Colon (tissue), 2 donors: ENCODE measurements at regions not wholly inside any gene's neighbourhood (a gene's known extent, or its start where the extent isn't known, plus 50 kb on each side); places are given as distances from the start of the nearest gene placed in this dataset.
"Not testable (repeated sequence)": the region's sequence is repeated elsewhere in the genome, so short reads cannot be mapped to it uniquely, and the experiment has no call there.

Experiments
- FAIRE-seq: peaks from 2 replicates; lab custom pipeline; 2012; peaks lifted over from hg19 to GRCh38; lab: Jason Lieb, UNC
- donor health status: control.
- donor health status: control.

DNA sequence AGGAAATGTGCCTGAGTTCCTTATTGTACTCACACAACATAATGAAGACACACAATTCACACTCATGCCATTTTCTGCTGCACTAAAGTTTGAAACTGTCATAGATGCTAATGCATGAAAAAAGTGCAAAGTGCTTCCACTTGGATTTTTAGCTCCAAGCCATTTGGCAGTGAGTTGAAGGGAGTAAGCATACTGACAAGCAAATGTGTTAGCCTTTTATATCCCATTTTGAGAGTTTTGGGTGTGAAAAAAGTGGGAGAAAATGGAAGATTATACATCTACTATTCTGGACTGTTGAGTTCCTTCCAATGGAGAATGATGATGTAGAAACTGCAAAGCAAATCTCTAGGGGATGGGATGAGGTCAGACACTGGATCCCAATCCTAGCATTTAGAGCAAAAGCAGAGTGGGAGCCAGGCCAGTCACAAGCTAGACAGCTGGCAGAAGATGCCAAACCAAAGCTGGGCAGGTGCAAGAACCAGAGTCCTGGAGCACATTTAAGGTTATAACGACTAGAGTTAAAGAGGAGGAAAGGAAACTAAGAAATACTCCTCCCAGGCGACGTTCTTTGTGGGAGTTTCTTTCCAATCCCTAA lies 216.8 kb downstream of the FBXO8 start:
- no peak for FAIRE-seq

DNA sequence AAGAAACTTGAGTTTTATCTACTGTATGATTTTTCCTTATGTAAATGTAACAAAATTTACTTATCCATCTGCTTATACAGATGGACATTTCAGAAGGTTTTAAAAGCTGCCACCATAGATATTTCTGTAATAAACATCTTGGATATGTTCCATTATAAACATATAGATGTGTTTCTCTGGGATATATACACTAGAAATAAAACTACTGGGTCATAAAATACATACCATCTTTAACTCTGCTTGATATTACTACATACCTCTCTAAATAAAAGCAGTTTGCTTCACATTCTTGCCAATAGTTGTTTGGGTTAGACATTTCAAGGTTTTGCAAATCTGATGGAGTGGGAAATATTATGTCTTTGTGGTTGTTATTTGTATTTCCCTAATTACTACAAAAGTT lies 220.6 kb downstream of the FBXO8 start:
- FAIRE-seq, result no peak

DNA sequence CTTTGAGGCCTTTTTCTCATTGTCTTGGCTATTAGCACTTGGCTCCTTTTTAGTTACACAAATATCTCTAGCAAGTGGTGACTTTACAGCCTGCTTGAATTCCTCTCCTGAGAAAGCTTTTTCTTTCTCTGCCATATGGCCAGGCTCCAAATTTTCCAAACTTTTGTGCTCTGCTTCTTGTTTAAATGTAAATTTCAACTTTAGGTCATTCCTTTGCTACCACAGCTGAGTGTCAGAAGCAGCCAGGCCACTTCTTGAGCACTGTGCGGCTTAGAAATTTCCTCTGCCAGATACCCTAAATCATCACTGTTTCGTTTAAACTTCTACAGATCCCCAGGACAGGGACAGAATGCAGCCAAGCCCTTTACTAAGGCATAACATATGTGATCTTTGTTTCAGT lies 222.4 kb downstream of the FBXO8 start:
- no peak for FAIRE-seq

DNA sequence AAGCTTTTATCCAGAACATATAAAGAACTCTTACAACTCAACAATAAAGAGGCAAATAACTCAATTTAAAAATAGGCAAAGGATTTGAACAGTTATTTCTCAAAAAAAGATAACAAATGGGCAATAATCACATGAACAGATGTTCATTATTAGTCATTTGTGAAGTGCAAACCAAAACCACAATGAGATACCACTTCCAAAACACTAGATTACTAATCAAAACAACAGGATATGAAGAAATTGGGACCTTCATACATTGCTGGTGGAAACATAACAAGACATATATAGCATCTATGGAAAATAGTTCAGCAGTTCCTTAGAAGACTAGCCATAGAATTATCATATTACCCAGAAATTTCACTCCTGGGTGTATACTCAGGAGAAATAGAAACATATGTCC lies 224.6 kb downstream of the FBXO8 start:
- no peak for FAIRE-seq

DNA sequence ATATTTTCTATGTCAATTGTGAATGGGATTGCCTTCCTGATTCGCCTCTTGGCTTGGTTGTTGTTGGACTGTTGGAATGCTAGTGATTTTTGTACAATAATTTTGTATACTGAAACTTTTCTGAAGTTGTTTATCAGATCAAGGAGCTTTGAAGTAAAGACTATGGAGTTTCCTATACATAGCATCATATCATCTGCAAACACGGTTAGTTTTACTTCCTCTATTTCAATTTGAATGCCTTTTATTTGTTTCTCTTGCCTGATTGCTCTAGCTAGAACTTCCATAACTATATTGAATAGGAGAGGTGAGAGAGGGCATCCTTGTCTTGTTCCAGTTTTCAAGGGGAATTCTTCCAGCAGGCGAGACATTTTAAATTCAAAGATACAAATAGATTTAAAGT lies 226.5 kb downstream of the FBXO8 start:
- no peak for FAIRE-seq

DNA sequence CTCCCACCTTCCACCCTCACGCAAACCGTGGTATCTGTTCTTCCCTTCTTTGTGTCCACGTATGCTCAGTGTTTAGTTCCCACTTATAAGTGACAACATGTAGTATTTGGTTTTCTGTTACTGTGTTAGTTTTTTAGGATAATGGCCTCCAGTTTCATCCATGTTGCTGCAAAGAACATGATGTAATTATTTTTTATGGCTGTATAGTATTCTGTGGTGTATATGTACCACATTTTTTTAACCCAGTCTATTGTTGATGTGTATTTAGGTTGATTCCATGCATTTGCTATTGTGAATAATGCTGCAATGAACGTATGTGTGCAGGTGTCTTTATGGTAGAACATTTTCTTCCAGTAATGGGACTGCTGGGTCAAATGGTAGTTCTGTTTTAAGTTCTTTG lies 228.1 kb downstream of the FBXO8 start:
- FAIRE-seq, result no peak

DNA sequence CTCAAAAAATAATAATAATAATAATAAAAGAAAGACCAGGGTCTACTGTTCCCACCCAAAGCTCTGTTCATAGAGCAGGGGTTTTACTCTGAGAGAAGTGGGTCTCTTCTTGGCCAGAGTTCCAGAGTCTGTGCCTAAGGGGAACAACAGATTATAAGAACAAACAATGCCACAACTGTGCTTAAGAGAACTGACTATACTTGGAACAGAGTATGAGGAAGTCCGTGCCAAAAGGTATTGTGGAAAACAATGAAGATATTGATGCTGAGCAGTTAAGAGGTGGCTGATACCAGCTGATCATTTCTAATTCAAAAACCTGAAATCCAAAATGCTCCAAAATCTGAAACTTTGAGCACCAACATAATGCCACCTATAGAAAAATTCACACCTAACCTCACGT lies 229.6 kb downstream of the FBXO8 start:
- no peak for FAIRE-seq

DNA sequence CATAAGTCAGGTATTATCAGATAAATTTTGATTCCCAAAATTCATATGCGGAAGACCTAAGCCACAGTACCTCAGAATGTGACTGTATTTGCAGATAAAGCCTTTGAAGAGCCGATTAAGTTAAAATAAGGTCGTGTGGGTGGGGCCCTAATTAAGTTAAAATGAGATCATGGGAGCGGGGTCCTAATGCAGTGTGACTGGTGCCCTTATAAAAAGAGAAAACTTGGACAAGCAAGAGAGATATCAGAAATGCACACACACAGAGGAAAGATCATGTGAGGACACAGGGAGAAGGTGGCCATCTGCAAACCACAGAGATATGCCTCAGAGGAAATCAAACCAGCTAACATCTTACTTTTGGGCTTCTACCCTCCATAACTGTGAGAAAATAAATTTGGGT lies 236.1 kb downstream of the FBXO8 start:
- FAIRE-seq, result no peak

DNA sequence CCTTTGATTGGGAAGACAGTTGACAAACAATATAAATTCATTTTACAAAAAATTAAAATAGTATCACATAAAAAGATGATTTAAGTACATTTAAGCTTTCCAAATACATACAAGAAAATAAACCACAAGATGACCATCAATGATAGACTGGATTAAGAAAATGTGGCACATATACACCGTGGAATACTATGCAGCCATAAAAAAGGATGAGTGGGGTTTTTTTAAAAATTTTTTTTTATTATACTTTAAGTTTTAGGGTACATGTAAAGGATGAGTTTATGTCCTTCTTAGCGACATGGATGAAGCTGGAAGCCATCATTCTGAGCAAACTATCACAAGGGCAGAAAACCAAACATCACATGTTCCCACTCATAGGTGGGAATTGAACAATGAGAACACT lies 237.6 kb downstream of the FBXO8 start:
- not testable (repeated sequence) for FAIRE-seq

DNA sequence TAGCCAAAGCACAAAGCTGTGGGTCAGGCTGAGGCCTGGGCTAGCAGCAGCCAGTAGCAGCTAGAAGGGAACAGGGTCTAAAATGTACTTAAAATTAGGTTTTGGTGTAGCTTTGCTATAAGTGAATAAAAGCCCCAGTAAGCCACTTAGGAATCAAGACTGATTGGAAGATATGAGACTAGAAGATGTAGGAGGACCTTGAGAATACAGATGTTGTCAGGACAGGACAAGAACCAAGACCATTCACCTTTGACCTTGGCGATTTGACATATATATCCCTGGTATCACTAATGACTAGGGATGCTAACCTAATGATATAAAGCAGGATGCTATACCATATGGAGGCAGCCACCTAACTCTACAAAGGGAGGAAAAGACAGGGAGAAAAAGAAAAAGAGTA lies 238.1 kb downstream of the FBXO8 start:
- FAIRE-seq, result no peak

DNA sequence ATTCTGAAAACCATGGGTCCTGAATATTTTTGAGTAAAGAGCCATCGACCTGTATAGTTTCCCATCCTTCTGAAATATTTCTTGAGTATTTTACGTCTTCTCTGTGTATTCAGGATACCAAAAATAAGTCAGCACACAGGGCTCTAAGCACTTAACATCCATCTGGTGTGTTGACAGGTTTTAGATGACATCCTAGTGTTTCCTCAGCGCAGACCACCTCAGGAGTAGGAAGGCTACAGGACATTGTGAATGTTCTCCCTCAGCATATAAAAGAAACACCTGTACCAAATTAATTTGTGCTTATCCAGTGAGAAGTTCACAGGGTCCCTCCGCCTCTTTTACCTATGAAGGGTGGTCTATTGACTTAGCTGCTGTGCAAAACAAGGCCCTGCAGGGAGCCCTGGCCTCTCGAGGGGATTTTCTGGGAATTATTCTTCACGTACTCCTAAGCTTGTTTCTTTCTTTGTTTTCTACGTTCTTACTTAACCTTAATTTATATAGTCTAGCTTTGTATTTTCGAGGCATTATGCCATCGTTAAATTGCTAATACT lies 241.8 kb downstream of the FBXO8 start:
- no peak for FAIRE-seq

DNA sequence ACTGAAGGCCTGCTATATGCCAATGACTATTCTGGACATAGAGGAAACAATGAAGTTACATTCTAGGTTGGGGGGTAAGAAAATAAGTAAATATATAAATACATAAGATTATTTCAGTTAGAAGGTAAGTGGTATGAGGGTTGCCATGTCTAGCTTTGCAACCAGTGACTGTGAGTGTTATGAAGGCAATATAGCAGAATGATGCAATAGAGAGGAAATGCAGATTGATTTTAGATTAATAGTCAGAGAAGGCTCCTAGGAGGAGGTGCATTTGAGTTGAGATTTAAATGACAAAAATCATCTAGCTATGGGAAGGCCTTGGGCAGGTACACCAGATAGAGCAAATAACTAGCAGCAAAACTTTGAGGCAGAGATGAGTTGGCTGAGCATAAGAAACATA lies 243.2 kb downstream of the FBXO8 start:
- FAIRE-seq, result no peak

DNA sequence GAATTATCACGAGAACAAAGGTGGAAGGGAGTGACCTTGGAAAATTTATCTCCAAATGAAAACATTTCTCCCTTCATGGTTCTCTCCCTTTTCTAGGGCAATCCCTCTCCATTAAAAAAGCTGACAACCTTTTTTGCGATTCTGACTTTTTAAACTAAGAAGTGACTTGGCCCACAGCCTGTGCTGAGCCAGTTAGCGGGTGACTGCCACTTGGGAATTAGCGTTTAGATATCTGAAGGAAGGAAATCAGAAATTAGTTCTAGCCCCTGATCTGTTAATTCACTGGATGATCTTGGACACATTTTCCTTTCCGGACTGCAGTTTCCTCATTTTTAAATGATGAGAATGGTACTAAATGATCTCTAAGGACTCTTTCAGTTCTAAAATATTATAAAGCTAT lies 245.0 kb downstream of the FBXO8 start:
- no peak for FAIRE-seq

DNA sequence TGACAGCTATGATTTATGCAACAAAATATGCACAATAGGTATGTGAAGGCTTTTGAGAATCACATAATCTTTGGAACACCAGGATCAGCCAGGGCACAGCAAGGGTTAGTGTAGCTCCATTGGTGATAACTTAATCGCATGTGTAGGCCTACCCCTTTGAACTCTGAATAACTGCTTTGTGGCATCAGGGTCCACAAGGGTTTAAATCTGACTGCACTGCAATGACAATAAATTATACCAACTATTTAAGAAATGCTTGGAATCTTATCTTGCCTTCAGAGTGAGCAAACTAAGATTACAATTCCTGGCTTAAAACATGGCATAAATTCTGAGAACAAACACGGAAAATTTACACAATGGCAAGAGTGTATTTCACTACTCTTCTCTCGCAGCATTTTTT lies 245.8 kb downstream of the FBXO8 start:
- FAIRE-seq, result no peak

DNA sequence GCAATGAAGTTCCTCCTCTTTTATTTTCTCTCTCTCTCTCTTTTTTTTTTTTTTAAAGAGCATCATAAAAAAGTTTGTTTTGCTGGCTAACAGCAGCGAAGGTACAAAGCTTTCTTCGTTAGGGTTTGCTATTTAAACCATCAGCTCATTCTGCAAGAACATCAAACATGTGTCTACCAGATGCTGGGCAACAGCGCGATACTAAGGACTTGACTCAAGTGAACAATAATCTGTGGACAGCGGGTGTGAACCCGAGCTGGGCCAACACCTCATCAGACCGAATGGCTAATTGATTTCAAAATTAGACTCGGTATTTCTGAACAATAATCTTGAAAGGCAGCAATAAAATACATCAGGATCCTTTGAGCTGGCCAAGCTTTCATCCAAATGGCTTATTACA lies 246.4 kb downstream of the FBXO8 start:
- no peak for FAIRE-seq

DNA sequence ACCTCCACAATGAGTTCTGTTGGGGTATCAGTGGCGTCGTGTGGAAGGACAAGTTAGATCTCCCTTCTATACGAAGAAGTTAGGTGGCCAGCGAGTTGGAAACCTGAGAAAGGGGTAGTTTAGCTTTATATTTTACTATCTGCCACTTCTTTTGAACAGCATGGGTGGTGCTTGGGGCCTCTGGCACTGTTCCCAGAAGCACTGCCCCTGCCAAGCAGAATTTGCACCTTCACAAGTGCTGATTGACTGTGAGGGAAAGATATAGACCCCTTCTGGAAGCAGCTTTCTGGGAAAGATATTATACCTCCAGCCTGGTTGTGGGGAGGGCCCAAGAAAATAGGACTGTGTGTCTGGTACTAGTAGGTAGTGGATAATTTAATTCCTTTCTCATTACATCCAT lies 246.9 kb downstream of the FBXO8 start:
- FAIRE-seq, result no peak

DNA sequence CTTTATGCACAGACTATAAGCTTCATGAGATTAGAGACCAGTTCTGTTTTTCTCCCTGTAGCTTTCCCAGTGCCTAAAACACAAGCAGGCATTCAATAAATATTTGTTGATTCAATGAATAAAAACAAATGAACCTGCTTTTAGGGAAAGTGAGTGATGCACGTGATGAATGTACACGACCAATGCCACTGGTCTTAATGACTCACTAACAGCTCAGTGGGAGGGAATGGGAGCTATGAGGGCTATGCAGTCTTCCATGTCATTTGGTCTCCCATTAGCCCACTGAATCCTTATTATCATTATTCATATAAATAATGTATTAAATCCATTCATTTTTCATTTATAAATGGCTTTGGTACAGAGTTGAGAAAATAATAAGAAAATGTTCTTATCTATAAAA lies 247.4 kb downstream of the FBXO8 start:
- FAIRE-seq, result no peak

DNA sequence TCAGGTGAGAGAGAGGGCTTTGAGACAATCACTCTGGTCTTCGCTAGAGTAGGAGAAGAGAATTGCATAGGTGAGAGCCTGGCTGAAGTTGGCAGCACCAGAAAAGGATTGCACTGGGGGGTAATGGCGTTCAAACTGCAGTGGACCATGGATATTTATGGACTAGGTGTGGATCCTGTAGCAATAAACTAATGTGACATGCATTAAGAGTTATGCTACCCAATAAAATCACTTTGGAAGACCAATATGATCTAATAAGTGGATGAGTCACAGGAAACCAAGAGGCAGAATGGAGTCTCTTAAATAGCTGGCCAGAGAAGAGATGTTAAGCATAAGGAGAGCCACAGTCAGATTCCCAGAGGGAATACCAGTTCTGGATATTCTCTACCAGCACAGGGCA lies 259.8 kb downstream of the FBXO8 start:
- no peak for FAIRE-seq

DNA sequence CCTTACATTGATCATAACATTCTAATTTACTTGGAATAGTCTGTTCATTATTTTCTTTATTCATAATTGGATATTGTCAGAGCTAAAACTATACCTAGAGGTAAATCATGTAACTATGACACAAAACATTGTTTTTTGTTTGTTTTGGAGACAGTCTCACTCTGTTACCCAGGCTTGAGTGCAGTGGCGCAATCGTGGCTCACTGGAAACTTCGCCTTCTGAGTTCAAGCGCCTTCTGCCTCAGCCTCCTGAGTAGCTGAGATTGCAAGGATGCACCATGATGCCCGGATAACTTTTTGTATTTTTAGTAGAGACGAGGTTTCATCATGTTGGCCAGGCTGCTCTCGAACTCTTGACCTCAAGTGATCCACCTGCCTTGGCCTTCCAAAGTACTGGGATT lies 265.2 kb downstream of the FBXO8 start:
- FAIRE-seq, result no peak

DNA sequence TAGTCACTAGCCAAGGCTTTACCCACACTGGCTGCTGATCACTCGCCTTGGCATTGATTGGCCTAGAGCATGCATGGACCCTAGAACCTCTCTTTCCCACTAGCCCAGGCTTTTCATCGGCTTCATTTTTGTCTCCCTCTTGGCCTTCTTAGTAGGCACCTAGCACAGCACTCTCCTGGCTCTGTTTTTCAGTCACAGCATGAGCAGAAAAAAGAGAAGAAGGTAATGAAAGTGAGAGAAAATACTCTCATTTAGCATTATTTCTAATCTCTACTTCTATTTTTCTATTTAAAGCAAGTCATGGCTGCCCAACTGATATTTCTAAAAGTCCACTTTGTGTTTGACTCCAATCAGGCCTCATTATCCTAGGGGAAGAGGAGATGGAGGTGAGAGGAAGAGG lies 267.2 kb downstream of the FBXO8 start:
- FAIRE-seq, result no peak

DNA sequence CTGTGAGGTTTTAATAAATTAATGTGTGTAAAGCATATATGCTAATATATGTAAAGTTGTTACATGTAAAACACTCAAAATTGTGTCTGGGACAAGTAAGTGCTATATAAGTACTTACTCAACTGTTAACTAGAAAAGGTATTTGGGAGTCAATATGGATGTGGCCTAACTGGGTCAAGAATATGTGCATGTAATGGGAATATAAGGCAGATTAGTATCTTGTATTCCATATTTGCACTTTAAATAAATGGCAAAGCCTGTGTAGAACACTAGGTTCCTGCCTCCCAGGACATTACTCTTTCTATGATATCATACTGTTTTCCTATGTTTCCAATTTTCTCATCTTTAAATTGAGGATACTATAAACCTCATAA lies 270.6 kb downstream of the FBXO8 start:
- FAIRE-seq, result no peak

DNA sequence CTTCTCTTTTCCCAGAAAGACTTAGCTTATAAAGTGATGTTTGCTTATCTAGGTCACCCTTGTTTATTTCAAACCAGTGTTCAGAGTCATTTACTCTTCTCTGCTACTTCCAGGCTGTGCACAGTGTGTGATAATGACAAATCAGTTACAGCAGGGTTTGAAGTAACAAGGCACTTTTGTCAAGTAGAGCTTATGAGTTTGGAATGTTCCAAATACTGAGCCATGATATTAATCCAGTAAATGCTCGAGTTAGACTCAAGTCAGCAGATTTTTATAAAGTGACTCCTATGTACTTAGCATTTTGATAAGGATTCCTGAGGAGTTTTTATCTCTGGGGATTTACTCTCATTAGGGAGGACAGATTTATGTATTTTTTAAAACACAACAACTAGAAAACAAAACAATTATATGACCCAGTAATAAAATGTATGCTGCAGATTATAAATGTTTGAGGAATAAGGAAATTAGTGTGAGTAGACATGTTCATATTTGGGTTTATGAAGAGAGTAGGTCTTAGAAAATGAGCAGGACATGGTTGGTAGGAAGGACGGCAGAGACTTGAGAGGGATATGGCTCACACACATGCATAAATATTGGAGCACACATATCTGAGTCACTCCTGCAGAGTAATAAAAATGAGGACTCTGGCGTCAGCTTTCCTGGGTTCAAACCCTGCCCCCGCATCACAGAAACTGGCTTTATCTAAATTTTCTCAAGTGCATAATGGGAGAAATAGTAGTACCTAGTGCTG lies 271.2 kb downstream of the FBXO8 start:
- FAIRE-seq, result no peak

DNA sequence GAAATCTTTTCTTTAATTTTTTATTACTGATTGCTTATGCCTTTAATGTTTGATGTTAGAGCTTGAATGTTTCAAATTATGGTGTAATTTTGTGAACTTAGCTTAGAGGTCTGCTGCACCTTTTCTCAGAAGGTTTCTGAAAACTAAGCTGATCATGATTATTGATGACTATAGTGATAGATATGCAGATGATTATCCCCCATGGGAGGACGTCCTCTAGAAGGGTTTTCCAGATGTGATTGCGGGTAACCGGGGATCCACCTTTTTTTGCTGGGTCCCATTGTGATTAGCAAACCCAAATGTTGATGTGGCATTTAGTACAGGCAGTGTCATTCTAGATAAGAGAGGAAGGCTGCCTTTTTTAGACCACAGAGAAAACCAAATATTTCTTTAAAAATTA lies 272.9 kb downstream of the FBXO8 start:
- no peak for FAIRE-seq
